ENCODE measurements at regions not wholly inside any gene's neighbourhood (a gene's known extent, or its start where the extent isn't known, plus 50 kb on each side); places are given as distances from the start of the nearest gene placed in this dataset.

GRCh38 chr13:38135592-38135991 lies 214.1 kb upstream of the UFM1 start:
- Mint-ChIP-seq H3K9me3 (peaks cover 5% of the 10 kb centered on the region), H3K27ac (no peak overlapping the region), H3K27me3 (no peaks in the 10 kb centered on the region), H3K4me1 (no peaks in the 10 kb centered on the region), H3K4me3 (no peak overlapping the region), H3K36me3 (ENCODE audit: low read depth) (no peaks in the 10 kb centered on the region)
- intact Hi-C loops (cut with micrococcal nuclease): no loop called here
- ATAC-seq (ENCODE audit: low read depth): no peak
- no peak for DNase-seq
- CTCF ChIA-PET: no interaction called here
- POLR2A ChIA-PET: no interaction called here
- TF ChIP-seq CTCF (IDR thresholded peaks at IDR 0.05): no peak

GRCh38 chr13:38121267-38121666 lies 228.4 kb upstream of the UFM1 start:
- no peak for ATAC-seq (ENCODE audit: low read depth)
- Mint-ChIP-seq H3K27ac (no peak overlapping the region), H3K4me3 (no peak overlapping the region), H3K4me1 (peaks cover 4% of the 10 kb centered on the region), H3K27me3 (no peaks in the 10 kb centered on the region), H3K9me3 (no peaks in the 10 kb centered on the region), H3K36me3 (ENCODE audit: low read depth) (no peaks in the 10 kb centered on the region)
- TF ChIP-seq CTCF (IDR thresholded peaks at IDR 0.05): no peak
- intact Hi-C loops (cut with micrococcal nuclease): no loop called here
- POLR2A ChIA-PET: no interaction called here
- DNase-seq: no peak
- CTCF ChIA-PET: no interaction called here

GRCh38 chr13:38103851-38104250 lies 234.3 kb upstream of the TRPC4 start:
- H3K4me1 Mint-ChIP-seq: no peaks in the 10 kb centered on the region
- H3K27ac Mint-ChIP-seq: no peak overlapping the region
- no peaks in the 10 kb centered on the region for H3K36me3 Mint-ChIP-seq (ENCODE audit: low read depth)
- DNase-seq (no peak), ATAC-seq (ENCODE audit: low read depth) (no peak)
- peaks cover 3% of the 10 kb centered on the region for H3K9me3 Mint-ChIP-seq
- no peak for TF ChIP-seq CTCF (IDR thresholded peaks at IDR 0.05)
- H3K27me3 Mint-ChIP-seq: no peaks in the 10 kb centered on the region
- H3K4me3 Mint-ChIP-seq: no peak overlapping the region
- ChIA-PET POLR2A (no interaction called here), CTCF (no interaction called here)
- intact Hi-C loops (cut with micrococcal nuclease): no loop called here

- intact Hi-C loops (cut with micrococcal nuclease): no loop called here
- Mint-ChIP-seq H3K9me3 (no peaks in the 10 kb centered on the region), H3K27ac (no peak overlapping the region), H3K36me3 (ENCODE audit: low read depth) (no peaks in the 10 kb centered on the region), H3K4me1 (no peaks in the 10 kb centered on the region), H3K27me3 (no peaks in the 10 kb centered on the region), H3K4me3 (no peak overlapping the region)
- DNase-seq (no peak), ATAC-seq (ENCODE audit: low read depth) (no peak)
- ChIA-PET CTCF (no interaction called here), POLR2A (no interaction called here)
- TF ChIP-seq CTCF (IDR thresholded peaks at IDR 0.05): no peak
Observed at GRCh38 chr13:38099751-38100150, 230.2 kb upstream of the TRPC4 start.

- DNase-seq (no peak), ATAC-seq (ENCODE audit: low read depth) (no peak)
- intact Hi-C loops (cut with micrococcal nuclease): no loop called here
- H3K27me3 Mint-ChIP-seq: no peaks in the 10 kb centered on the region
- no peaks in the 10 kb centered on the region for H3K36me3 Mint-ChIP-seq (ENCODE audit: low read depth)
- H3K9me3 Mint-ChIP-seq: no peaks in the 10 kb centered on the region
- ChIA-PET CTCF (no interaction called here), POLR2A (no interaction called here)
- no peak overlapping the region for H3K27ac Mint-ChIP-seq
- H3K4me1 Mint-ChIP-seq: no peaks in the 10 kb centered on the region
- no peak for TF ChIP-seq CTCF (IDR thresholded peaks at IDR 0.05)
- H3K4me3 Mint-ChIP-seq: no peak overlapping the region
Observed at GRCh38 chr13:38093425-38093824, 223.9 kb upstream of the TRPC4 start.

Data from activated B cell treated with CpG ODN at 0.5 μM for 24 hours (primary cell).